Kidney (tissue), 13 donors: ENCODE measurements at regions not wholly inside any gene's neighbourhood (a gene's known extent, or its start where the extent isn't known, plus 50 kb on each side); places are given as distances from the start of the nearest gene placed in this dataset.
A peak's percentile ranks its signal among the peaks of the same experiment; 100 is the strongest.

Experiments
- DNase-seq, 5 donors: peaks; one replicate each; pipeline ENCODE4 v3.0.0-alpha.2; 2013 to 2020
- FAIRE-seq: peaks from 2 replicates; lab custom pipeline; 2012; peaks lifted over from hg19 to GRCh38; lab: Jason Lieb, UNC
- H3K27ac ChIP-seq, 2 donors: one replicate each; pipeline ENCODE4 v1.7.0; 2013; ENCODE audit warnings: low read depth in 2 of 2, low read length in 2 of 2, inconsistent platforms in 1 of 2
- H3K27me3 ChIP-seq: one replicate; pipeline ENCODE4 v1.7.1; 2013; ENCODE audit warnings: low read length, inconsistent platforms; ENCODE audit not compliant: control insufficient read depth, insufficient read depth
- H3K36me3 ChIP-seq, 3 donors: one replicate each; pipeline versions ENCODE4 v1.7.0 to v1.7.1; 2013; ENCODE audit warnings: low read length in 3 of 3, control low read depth in 1 of 3, inconsistent platforms in 1 of 3; ENCODE audit not compliant: insufficient read depth in 3 of 3, control insufficient read depth in 2 of 3
- H3K4me1 ChIP-seq, 3 donors: one replicate each; pipeline versions ENCODE4 v1.7.0 to v1.7.1; 2013; ENCODE audit warnings: low read length in 3 of 3, inconsistent platforms in 1 of 3, low read depth in 1 of 3; ENCODE audit not compliant: control insufficient read depth in 2 of 3, insufficient read depth in 2 of 3
- H3K4me3 ChIP-seq, 3 donors: one replicate each; pipeline versions ENCODE4 v1.7.0 to v1.8.1; 2013; ENCODE audit warnings: low read length in 3 of 3, control low read depth in 1 of 3, inconsistent platforms in 1 of 3
- H3K9ac ChIP-seq, 3 donors: one replicate each; pipeline versions ENCODE4 v1.7.0 to v1.7.1; 2013; ENCODE audit warnings: low read length in 3 of 3, control low read depth in 1 of 3, inconsistent platforms in 1 of 3
- H3K9me3 ChIP-seq, 3 donors: one replicate each; pipeline versions ENCODE4 v1.7.0 to v1.7.1; 2013; ENCODE audit warnings: low read length in 3 of 3, control low read depth in 1 of 3, inconsistent platforms in 1 of 3; ENCODE audit not compliant: control insufficient read depth in 2 of 3, insufficient read depth in 1 of 3
- CTCF ChIP-seq: IDR thresholded peaks from 3 replicates; pipeline ENCODE4 v1.5.1; 2012; ENCODE audit warnings: mild to moderate bottlenecking, moderate library complexity, borderline replicate concordance; ENCODE audit not compliant: insufficient read depth; ENCODE audit errors: extremely low read depth
- intact Hi-C: fragments of 100-400 bp; cut with DNase I; formaldehyde crosslinking; loops from one replicate; pipeline ENCODE4 v1.11.1; 2022
- donor health status: control.
- donor health status: control.
- donor health status: control.
- donor health status: control.
- donor health status: control.
- donor health status: DM: yes; HTN: yes; CAD: no.
- donor health status: Normal renal cell carcinoma (clear cell type).

DNA sequence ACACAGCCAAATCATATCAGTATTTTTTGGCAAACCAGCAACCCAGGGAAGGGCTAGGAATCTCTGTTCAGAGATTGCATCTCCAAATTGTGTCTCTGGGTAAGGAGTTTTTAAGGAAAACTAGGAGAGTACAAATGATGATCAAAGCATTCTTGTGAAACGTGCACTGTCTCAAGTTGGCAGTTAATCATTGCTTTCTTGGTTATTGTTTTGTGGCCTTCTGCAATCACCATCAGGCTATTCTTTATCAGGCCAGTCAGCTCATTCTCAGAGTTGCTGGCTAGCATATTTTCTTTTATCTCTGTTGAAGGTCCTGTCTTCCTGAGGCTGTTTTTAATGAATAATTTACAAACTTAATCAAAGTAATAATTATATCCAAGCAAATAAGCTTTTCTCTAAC lies 129.1 kb upstream of the CCDC179 start:
- no peak for FAIRE-seq
- intact Hi-C loops, result no loop called here
- no peak for TF ChIP-seq CTCF

GRCh38 chr11:22991196-22991595 lies 130.9 kb upstream of the CCDC179 start:
- H3K9me3 ChIP-seq, result peaks cover 0 to 13% (median 2%) of the 10 kb centered on the region in 3 donors
- H3K4me3 ChIP-seq, result no peak overlapping the region
- DNase-seq (no peak), FAIRE-seq (no peak)
- H3K36me3 ChIP-seq, result no peaks in the 10 kb centered on the region
- H3K27me3 ChIP-seq, result no peaks in the 10 kb centered on the region
- H3K9ac ChIP-seq, result no peak overlapping the region
- no peak for TF ChIP-seq CTCF
- no peaks in the 10 kb centered on the region for H3K4me1 ChIP-seq
- intact Hi-C loops, result no loop called here
- no peak overlapping the region for H3K27ac ChIP-seq

More for the DNA sequence above, 129.1 kb upstream of the CCDC179 start:
- Histone ChIP-seq H3K27ac (no peak overlapping the region), H3K27me3 (no peaks in the 10 kb centered on the region), H3K4me3 (no peak overlapping the region), H3K4me1 (no peaks in the 10 kb centered on the region), H3K9ac (no peak overlapping the region), H3K9me3 (peaks cover 0 to 13% (median 2%) of the 10 kb centered on the region in 3 donors), H3K36me3 (no peaks in the 10 kb centered on the region)
- DNase-seq, result peak in 1 of 5 donors; percentile 28

DNA sequence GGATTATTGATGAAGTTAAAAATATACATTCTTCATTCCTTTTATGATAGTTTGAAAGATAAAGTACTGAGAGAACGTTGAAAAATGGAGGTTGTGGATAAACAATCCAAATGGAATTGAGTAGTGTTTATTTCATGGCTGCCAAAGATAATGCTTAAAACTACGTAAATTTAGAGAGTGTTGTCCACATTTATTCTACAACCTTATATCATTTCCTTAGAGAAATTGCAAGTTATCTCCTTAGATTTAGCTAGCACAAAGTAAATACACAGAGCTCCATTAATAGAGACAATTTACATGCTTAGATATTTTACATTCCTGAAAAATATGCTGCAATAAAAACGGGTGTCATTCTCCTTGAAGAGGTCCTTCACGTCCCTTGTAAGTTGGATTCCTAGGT lies 146.5 kb upstream of the CCDC179 start:
- Histone ChIP-seq H3K27me3 (no peaks in the 10 kb centered on the region), H3K36me3 (no peaks in the 10 kb centered on the region), H3K27ac (no peak overlapping the region), H3K9me3 (peaks cover 0 to 7% (median 3%) of the 10 kb centered on the region in 3 donors), H3K4me1 (no peaks in the 10 kb centered on the region), H3K9ac (no peak overlapping the region), H3K4me3 (no peak overlapping the region)
- intact Hi-C loops, result no loop called here
- DNase-seq, result no peak
- FAIRE-seq, result no peak
- TF ChIP-seq CTCF, result no peak

DNA sequence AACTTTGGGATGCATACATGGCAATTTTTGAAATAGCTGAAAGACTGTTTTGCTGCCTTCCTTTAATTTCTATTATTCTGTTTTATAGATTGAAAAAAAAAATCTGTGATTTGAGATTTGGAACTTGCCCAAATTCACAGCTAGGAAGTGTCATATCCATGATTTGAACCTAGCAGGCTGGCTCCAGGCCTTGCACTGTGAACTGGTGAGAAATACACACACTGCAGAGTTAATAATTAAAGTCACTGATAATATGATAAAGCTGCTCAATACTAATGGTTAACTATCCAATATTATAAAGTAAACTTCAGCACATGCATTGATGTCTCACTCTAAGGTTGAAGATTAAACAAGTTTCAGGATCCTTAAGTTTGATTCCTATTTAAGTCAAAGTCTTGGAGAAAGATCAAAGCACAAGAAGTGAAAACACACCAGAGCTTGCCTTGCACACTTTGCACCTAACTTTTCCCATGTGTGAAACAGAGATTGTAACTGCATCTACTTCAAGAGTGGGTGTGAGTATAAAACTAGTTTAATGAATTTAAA lies 150.6 kb upstream of the CCDC179 start:
- Histone ChIP-seq H3K27me3 (no peaks in the 10 kb centered on the region), H3K9ac (no peak overlapping the region), H3K4me1 (no peaks in the 10 kb centered on the region), H3K27ac (no peak overlapping the region), H3K9me3 (no peaks in the 10 kb centered on the region), H3K36me3 (no peaks in the 10 kb centered on the region), H3K4me3 (no peak overlapping the region)
- FAIRE-seq (no peak), DNase-seq (peak in 1 of 5 donors; percentile 9)
- no peak for TF ChIP-seq CTCF
- intact Hi-C loops, result no loop called here
